ENCODE measurements at regions not wholly inside any gene's neighbourhood (a gene's known extent, or its start where the extent isn't known, plus 50 kb on each side); places are given as distances from the start of the nearest gene placed in this dataset.

DNA sequence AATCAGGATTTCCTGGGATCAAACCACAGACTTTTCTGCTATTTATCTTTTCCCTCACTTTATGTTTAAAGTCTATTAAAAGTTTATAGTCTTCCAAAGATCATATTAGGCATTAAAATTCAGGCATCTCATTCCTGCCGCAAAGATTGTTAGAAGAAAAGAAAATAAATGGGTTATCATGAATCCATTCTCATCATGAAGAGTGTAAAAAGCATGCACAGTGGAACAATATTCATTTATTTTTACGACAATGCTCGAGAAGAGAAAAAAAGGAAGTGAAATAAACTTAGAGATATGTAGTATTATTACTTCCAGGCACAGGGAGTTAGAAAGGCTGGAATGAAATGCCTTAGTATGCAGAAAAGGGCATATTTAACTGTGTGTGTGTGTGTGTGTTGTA is 213.7 kb upstream of the PLSCR5 start:
- intact Hi-C loops (cut with DNase I): loop anchor here in 1 of 2 donors (10.0 kb wide), 1 partner anchor 376 kb away; no protein-coding TSS in a partner anchor
- DNase-seq (no peak), ATAC-seq (no peak)

DNA sequence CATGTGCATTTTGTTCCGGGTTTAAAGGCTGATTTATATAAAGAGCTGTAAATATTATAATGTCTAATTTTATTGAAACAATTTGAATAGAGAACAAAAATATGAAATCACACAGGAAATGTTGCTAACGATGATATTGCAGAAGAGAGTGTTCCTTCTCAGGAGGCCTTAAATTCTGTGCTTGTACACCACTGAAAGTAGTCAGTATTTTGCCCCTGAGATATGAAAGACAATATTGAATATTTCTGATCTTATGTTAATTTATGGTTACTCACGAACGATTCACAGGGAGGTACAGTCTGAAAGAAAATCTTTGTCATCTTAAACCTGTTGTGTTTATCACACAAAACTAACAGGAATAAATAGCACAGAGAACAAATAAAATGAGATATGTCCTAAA is 213.2 kb upstream of the PLSCR5 start:
- intact Hi-C loops (cut with DNase I): loop anchor here in 1 of 2 donors (10.0 kb wide), 1 partner anchor 376 kb away; no protein-coding TSS in a partner anchor
- ATAC-seq (no peak), DNase-seq (no peak)

DNA sequence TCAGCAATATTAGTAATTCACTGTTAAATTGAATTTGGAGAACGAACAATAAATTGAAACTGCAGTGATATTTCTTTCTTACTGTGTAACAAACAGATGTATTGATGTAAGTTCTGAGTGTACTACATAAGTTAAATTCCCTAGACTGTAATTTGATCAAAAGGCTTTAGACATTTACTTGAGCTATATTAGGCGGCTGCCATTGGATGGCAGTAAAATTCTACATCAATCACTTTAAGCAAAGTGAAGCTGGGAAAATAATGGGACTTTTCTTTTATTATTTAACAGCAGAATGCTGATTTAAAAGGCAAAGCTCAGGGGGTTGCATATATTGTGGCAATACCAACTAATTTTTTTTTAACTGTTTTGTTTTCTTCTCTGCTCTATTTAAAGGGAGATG is 212.6 kb upstream of the PLSCR5 start:
- intact Hi-C loops (cut with DNase I): loop anchor here in 1 of 2 donors (10.0 kb wide), 1 partner anchor 377 kb away; no protein-coding TSS in a partner anchor
- no peak for ATAC-seq
- no peak for DNase-seq

DNA sequence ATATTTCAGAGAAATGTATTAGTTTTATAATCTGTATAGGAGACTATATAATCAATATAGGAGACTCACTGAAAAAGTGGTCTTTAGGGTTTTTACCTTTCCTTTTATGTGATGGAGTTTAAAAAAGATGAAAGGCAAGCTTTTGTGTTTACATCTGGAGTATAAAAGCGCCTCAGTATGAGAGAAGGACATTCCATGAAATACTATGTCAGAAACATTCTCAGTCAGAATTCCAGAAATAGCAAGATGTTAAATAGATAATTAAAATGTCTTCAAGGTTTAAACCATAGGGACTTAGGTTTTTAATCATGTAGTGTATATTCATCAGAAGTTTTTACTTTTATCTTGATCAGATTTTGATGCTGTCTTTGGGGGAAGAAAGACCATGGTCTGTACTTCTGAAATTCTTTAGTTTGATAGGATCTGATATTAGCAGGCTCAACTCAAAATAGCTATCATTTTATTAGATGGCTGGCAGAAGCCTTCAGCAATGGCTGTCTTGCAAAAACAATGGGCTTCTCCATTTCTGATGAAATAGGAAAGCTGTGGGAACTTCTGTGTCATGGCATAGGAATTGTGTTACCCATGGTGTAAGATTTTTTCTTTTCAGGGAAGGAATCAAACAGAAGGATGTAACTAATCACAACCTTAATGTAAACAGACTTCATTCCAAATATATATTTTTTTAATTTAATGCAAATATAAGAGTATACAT is 209.6 kb upstream of the PLSCR5 start:
- intact Hi-C loops (cut with DNase I): loop anchor here in 1 of 2 donors (10.0 kb wide), 1 partner anchor 380 kb away; no protein-coding TSS in a partner anchor
- DNase-seq (no peak), ATAC-seq (no peak)

DNA sequence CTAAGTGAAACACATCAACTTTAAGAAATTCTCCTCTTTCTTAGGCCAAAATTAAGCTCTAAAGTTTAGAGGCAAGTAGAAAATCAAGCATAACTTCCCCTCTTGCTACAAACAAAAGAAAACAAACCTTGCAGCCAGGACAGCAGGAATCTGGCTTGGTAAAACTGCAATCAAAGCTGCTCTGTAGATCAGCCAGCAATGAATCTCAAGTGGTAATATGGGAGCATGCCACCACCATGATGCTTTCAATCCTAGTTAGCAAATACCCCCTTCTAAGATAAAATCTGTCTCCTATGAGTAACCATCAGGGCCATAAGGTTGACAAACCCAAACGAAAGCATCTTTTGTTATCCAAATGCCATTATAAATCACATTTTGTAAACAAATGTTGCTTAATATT is 208.3 kb upstream of the PLSCR5 start:
- DNase-seq (no peak), ATAC-seq (no peak)
- intact Hi-C loops (cut with DNase I): loop anchor here in 1 of 2 donors (10.0 kb wide), 1 partner anchor 381 kb away; no protein-coding TSS in a partner anchor

DNA sequence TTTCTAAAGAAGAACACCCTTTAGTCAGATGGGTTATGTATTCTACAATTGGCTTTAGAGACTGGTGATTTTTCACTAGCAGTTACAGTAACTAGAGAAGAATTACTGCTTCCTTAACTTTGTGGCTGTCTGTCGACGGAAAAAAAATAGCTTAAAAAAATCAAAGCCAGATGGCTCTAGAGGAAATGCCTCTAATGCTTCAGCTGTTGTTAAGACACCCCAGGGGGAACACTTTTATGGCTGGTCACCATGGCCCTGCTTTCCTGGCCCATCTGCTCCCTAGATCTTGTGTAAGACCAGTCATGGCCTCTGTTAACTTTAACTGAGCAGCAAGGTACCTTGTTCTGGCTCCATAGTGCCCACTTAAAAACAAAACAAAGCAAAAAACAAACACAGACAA is 198.6 kb upstream of the PLSCR5 start:
- DNase-seq (no peak), ATAC-seq (no peak)
- intact Hi-C loops (cut with DNase I): no loop called here

DNA sequence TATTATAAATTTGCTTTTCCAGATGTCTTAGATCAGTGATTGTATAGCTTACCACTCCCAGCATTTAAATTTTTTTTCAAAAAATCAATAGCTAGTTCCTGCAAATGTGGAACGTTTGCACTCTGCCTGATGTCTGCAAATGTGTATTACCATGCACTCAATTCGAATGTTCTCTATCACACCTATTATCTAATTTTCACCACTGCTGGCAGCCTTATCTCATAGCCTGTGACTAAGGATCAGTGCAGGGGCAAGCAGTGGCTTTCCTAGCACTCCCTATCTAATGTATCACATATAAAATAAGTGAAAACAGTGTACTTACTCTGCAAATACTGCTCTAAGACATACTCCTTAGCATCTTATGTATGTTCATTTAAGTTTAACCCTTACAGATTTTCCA is 196.3 kb upstream of the PLSCR5 start:
- no peak for ATAC-seq
- intact Hi-C loops (cut with DNase I): no loop called here
- DNase-seq: no peak

DNA sequence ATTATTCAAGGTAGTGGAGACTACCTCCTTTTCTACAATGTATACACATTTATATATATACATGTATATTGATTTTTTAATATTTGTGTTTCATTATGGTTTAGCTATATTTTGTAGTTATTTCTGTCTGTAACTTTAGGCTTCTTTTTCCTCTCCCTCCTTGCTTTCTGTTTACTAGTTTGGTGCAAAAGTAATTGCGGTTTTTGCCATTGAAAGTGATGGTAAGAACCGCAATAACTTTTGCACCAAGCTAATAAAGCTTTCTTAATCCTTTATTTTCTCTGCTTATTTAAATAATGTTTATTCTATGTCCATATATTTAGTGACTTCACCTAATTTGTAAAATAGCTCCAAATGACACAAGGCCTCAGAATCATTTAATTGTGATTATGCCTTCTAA is 195.3 kb upstream of the PLSCR5 start:
- ATAC-seq: no peak
- intact Hi-C loops (cut with DNase I): no loop called here
- DNase-seq: no peak

DNA sequence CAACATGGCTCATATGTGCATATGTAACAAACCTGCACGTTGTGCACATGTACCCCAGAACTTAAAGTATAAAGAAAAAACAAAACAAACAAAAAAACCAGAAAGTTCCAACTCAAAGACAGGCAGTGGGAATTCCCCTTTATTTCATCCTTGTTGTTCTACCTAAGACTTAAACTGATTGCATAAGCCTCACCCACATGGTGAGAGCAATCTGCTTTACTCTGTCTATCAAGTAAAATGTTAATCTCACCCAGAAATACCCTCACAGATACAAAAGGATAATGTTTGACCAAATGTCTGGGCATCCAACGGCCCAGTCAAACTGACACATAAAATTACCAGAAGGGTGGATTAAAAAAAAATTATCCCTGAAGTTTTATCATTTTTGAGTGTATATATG is 190.9 kb upstream of the PLSCR5 start:
- DNase-seq (no peak), ATAC-seq (no peak)
- intact Hi-C loops (cut with DNase I): no loop called here

DNA sequence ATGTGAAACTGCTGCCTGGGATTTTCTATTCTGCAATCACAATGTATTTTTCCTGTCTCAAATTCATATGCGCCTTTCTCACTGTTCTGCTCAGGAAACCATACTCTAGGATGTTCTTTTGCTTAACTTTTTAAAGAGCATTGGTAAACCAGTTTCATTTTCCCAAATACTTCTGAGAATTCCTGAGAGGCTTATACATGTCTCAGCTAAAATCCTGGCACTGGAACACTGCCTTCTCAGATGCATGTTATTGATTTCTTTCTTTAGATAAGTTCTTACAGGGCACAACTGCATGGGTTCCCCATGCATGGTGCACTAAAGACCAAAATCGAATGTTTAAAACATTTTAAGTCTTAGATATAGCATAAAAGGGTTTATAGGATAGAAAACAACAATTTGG is 178.3 kb upstream of the PLSCR5 start:
- DNase-seq: no peak
- intact Hi-C loops (cut with DNase I): no loop called here
- no peak for ATAC-seq

DNA sequence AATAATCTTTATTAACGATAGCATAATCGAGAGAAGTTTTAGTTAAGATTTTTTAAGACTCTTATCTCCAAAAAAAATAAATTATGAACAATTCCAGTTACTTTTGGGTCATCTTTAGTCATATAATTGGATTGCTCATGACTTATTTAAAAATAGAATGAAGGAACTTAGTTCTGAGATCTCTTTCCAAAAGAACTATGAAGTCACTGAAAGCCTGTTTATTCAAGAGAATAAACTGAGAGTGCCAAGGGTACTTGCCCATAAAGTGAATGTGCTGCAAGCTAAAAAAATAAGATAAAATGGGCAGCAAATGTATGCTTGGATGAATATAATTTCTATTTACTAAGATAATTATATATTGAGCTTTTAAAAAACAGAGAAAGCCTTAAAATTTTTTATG is 176.5 kb upstream of the PLSCR5 start:
- ATAC-seq (no peak), DNase-seq (no peak)
- intact Hi-C loops (cut with DNase I): no loop called here

DNA sequence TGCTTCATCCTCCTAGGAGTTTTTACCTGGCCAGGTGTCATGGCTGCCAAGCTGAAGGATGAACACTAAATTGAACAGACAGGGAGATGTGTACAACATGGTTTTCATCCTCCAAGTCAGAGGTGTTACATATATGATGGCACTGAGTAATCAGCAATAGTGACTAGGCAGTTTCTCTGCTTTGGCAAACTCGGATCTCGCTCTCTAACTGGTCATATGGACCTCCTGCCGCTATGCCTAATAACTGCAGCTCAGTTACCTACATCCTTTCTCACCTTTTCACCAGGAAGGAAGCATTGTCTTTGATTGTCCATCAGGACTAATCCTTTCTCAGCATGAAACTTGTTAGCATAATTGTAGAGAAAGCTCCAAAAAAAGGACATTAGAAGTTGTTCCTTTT is 175.9 kb upstream of the PLSCR5 start:
- ATAC-seq (no peak), DNase-seq (no peak)
- intact Hi-C loops (cut with DNase I): no loop called here

DNA sequence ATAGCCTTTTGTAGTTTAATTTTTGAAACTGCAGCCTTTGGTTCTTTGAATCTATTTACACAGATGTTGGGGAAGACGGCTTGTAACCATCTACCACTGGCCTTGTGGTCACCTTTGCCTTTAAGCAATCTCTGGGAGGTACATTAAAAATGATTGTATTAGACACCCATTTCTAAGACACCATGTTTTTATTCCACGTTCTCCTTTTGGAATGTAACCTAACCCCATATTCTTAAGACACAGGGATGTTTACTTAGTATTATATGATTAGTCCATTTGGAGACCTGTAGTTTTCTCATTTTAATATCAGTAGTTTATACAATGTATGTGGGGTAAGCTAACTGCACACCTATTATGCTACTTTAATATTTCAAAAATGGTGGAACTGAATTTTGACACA is 175.1 kb upstream of the PLSCR5 start:
- ATAC-seq (no peak), DNase-seq (no peak)
- intact Hi-C loops (cut with DNase I): no loop called here

DNA sequence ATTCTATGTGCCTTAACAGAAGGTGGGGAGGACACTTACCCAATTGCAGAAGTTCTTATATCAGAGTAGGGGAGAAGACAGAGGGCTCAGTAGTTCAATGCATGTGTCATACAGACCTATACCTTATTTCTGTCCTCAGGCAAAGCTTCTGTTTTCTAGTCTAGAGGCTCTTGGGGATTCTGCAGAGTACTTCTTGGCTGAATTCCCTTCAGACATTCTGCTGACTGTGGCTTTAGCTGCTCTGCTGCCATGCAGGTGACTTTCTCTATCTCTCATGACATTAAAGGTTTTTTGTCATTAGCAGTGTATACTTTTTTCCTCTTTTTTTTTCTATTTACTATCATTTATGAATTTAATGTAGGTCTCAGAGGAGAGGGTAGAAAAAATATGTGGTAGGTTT is 172.8 kb upstream of the PLSCR5 start:
- intact Hi-C loops (cut with DNase I): no loop called here

DNA sequence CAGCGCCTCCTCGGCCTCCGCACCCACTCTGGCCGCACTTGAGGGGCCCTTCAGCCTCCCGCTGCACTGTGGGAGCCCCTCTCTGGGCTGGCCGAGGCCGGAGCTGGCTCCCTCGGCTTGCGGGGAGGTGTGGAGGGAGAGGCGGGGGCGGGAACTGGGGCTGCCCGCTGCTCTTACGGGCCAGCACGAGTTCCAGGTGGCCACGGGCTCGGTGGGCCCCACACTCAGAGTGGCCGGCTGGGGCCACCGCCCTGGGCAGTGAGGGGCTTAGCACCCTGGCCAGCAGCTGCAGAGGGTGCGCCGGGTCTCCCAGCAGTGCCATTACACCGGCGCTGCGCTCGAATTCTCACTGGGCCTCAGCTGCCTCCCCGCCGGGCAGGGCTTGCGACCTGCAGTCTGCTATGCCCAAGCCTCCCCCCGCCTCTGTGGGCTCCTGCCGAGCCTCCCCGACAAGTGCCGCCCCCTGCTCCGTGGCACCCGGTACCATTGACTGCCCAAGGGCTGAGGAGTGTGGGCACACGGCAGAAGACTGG is 167.1 kb upstream of the PLSCR5 start:
- no peak for DNase-seq
- intact Hi-C loops (cut with DNase I): no loop called here
- ATAC-seq: no peak

More for the DNA sequence above, 172.8 kb upstream of the PLSCR5 start:
- no peak for DNase-seq
- ATAC-seq: no peak

DNA sequence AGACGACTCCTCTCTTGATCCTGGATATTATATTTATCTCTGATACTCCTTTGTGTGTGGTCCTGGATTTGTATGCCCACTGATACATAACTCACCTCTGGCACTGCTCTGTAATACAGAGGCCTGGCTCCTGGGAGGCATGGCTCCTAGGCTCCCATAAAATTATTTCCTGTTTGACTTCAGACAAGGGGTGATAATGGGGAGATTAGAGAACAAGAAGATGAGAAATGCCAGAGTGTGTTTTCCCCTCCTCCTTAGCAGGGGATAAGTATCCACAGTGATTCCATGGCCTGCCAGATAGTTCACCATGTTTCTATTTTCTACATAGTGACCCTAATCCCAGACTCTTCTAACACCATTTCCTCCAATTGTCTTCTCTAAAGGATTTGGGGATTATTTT is 165.7 kb upstream of the PLSCR5 start:
- intact Hi-C loops (cut with DNase I): no loop called here
- no peak for DNase-seq
- no peak for ATAC-seq

DNA sequence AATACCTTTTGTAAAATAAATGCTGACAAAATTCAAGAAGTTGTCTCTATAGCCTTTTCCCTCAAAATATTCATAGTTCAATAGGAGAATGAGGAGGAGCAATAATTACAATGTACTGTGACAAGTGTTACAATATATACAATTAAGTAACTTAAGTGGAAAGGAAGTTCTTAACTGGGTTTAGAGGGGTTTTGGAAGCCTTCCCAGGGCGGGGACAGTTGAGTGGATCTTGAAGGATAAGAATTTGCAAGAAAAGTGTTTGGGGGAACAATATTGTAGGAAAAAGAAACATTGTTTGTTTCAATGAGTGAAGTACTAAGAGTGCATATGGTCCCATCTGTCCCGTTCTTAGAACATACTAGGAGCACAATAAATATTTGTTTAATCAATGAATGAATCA is 165.2 kb upstream of the PLSCR5 start:
- no peak for ATAC-seq
- intact Hi-C loops (cut with DNase I): no loop called here
- DNase-seq: no peak

DNA sequence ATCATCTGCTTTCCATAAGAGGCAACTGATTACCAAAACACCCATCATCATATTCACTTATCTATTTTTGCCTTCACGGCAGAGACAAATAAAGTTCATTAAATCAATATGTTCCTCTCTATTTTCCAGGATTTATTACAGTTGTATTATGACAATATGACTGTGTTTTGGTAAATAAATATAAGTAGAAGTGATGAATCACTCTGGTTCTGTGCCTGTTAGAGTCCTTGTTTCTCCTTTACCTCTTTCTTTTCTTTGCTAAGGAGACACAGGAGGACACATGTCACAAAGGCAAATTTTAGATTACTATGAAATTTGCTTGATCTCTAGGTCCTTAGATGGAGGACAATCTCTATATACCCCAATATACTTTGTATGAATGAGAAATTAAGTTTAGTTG is 152.6 kb upstream of the PLSCR5 start:
- DNase-seq (no peak), ATAC-seq (no peak)
- intact Hi-C loops (cut with DNase I): no loop called here

DNA sequence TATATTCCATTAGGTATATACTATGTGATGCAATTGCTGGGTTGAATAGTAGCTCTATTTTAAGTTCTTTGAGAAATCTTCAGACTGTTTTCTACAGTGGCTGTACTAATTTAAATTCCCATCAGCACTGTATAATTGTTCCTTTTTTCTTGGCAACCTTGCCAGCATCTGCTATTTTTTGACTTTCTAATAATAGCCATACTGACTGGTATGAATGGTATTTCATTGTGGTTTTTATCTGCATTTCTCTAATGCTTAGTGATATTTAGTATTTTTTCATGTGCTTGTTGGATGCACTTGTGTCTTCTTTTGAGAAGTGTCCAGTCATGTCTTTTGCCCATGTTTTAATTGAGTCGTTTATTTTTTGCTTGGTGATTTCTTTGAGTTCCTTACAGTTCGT is 145.1 kb upstream of the PLSCR5 start:
- DNase-seq: no peak
- peak; percentile 39 to 77 for ATAC-seq
- intact Hi-C loops (cut with DNase I): no loop called here

DNA sequence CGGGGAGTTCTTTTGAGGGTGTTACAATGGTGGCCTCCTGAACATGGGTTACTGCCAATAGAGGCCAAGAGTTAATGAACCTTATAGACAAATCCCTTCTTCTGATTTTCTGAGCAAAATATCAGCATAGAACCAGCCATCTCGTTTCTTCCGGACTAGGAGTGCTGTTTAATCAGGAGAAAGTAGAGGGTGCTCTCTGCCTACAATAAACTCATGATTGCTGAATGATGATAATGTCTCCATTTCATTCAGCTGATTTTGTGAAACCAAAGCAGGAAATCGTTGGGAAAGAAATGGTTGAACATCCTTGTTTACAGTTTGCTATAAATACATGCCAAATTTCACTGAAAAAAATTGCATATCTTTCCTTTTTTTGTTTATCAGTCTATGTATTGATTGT is 142.8 kb upstream of the PLSCR5 start:
- intact Hi-C loops (cut with DNase I): no loop called here

DNA sequence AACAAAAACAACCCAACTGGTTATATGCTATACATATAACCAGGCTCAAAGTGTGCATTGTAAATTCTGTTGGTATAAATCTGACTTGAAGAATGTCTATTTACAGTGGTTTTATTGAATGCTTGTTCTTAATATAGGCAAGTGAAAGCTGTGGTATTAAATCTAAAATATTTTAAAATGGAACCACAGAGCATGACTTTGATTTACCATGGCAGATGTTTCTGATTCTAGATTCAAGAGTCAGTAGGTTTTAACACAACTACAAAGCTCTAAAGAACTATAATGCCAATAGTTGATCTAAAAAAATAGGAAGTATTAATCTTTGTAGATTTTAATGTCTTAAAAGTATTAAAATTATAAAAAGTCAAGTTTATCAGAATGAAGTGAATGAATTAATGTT is 141.9 kb upstream of the PLSCR5 start:
- ATAC-seq (no peak), DNase-seq (no peak)
- intact Hi-C loops (cut with DNase I): no loop called here

More for the DNA sequence above, 142.8 kb upstream of the PLSCR5 start:
- DNase-seq (no peak), ATAC-seq (no peak)

Measured in left cardiac atrium (tissue), 4 donors.